HUES6 (cell line): ENCODE measurements at regions not wholly inside any gene's neighbourhood (a gene's known extent, or its start where the extent isn't known, plus 50 kb on each side); places are given as distances from the start of the nearest gene placed in this dataset.
A peak's percentile ranks its signal among the peaks of the same experiment; 100 is the strongest.

Experiments
- H3K27ac ChIP-seq: 2 replicates; pipeline ENCODE4 v1.7.0; 2013; ENCODE audit warnings: low read depth, mild to moderate bottlenecking, low read length, inconsistent platforms
- H3K27me3 ChIP-seq: 2 replicates; pipeline ENCODE4 v1.6.1; 2013; ENCODE audit warnings: low read length; ENCODE audit not compliant: control insufficient read depth, insufficient read depth
- H3K36me3 ChIP-seq: 2 replicates; pipeline ENCODE4 v1.6.1; 2013; ENCODE audit warnings: low read length; ENCODE audit not compliant: control insufficient read depth, insufficient read depth
- H3K4me1 ChIP-seq: 2 replicates; pipeline ENCODE4 v1.6.1; 2013; ENCODE audit warnings: low read length; ENCODE audit not compliant: control insufficient read depth, insufficient read depth
- H3K4me3 ChIP-seq: 2 replicates; pipeline ENCODE4 v1.5.1; 2013; ENCODE audit warnings: low read depth, low read length
- H3K9ac ChIP-seq: one replicate; pipeline ENCODE4 v1.6.1; 2013; ENCODE audit warnings: mild to moderate bottlenecking, low read length
- H3K9me3 ChIP-seq: 2 replicates; pipeline ENCODE4 v1.6.1; 2013; ENCODE audit warnings: low read depth, low read length; ENCODE audit not compliant: control insufficient read depth, insufficient read depth

GRCh38 chr6:133648581-133648980 lies 240.3 kb upstream of the TCF21 start:
- H3K27me3 ChIP-seq: no peaks in the 10 kb centered on the region
- no peak overlapping the region for H3K9ac ChIP-seq
- no peak overlapping the region for H3K4me3 ChIP-seq
- no peaks in the 10 kb centered on the region for H3K36me3 ChIP-seq
- H3K27ac ChIP-seq: no peak overlapping the region
- H3K9me3 ChIP-seq: no peaks in the 10 kb centered on the region
- peaks cover 13% of the 10 kb centered on the region; the same call in 1 of the 2 replicates for H3K4me1 ChIP-seq

DNA sequence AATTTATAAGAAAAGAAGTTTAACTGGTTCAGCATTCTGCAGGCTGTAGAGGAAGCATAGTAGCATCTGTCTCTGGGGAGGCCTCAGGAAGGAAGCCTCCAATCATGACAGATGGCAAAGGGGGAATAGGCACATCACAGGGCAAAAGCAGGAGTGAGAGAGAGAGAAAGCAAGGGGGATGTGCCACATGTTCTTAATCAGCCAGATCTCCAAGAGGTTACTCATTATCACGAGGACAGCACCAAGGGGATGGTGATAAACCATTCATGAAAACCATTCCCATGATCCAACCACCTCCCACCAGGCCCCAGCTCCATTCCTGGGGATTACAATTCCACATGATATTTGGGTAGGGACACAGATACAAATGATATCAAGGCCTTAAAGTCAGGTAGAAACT lies 217.5 kb upstream of the TCF21 start:
- H3K9me3 ChIP-seq: no peaks in the 10 kb centered on the region
- no peaks in the 10 kb centered on the region for H3K36me3 ChIP-seq
- H3K27ac ChIP-seq: no peak overlapping the region
- no peak overlapping the region for H3K9ac ChIP-seq
- no peaks in the 10 kb centered on the region for H3K27me3 ChIP-seq
- H3K4me3 ChIP-seq: no peak overlapping the region
- peaks cover 2% of the 10 kb centered on the region; the same call in 1 of the 2 replicates for H3K4me1 ChIP-seq

DNA sequence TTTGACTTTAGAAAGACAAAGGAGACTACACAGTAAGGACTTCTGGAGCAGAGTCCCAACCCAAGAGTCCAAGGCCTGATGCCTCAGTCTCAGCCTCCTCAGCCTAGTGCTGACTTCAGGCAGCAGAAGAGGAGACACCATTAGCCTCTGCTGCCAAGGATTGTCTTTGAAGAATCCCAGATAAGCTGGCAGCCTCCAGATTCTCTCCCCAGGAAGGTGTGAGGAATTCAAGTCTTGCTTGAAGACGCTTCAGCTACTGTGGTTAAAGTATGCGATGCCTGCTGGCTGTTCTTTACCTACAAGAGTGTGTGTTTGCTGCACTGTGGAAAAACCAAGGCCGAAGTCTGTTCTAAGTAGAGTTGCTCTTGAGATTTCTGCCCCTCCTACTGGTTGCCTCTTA lies 215.9 kb upstream of the TCF21 start:
- Histone ChIP-seq H3K36me3 (no peaks in the 10 kb centered on the region), H3K9me3 (no peaks in the 10 kb centered on the region), H3K4me1 (peaks cover 2% of the 10 kb centered on the region; the same call in 1 of the 2 replicates), H3K4me3 (no peak overlapping the region), H3K27me3 (no peaks in the 10 kb centered on the region), H3K9ac (no peak overlapping the region), H3K27ac (no peak overlapping the region)

DNA sequence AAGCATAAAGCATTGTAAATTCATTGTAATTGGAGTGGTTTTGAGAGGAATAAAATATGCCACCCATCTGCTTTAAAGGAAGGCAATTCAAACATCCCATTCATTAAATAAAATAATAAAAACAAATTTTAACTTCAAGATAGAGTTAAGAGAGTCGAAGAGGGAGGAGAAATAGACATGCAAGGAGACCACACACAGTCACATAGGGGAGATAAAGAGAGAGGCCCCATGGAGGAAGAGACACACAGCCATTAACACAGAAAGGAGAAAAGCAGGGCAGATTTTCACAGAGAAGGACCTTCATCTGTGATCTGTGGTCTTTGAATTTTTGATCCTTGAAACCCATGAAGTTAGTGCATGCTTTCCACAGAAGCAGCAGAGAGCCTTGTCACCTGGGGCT lies 214.3 kb upstream of the TCF21 start:
- peaks cover 2% of the 10 kb centered on the region; the same call in 1 of the 2 replicates for H3K4me1 ChIP-seq
- no peak overlapping the region for H3K4me3 ChIP-seq
- no peaks in the 10 kb centered on the region for H3K36me3 ChIP-seq
- H3K9ac ChIP-seq: no peak overlapping the region
- no peaks in the 10 kb centered on the region for H3K27me3 ChIP-seq
- no peak overlapping the region for H3K27ac ChIP-seq
- no peaks in the 10 kb centered on the region for H3K9me3 ChIP-seq

DNA sequence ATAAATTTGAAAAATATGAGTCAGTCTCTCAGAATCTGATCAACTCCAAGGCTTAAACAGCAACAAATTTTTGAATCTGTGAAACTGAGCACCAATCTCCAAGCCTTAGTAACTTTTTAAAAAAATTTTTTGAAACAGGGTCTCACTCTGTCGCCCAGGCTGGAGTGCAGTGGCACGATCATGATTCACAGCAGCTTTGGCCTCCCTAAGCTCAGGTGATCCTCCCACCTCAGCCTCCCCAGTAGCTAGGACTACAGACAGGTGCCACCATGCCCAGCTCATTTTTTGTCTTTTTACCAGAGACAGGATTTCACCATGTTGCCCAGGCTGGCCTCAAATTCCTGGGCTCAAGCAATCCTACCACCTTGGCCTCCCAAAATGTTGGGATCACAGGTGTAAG lies 207.9 kb upstream of the TCF21 start:
- Histone ChIP-seq H3K36me3 (no peaks in the 10 kb centered on the region), H3K9me3 (no peaks in the 10 kb centered on the region), H3K27ac (peak overlapping the region; percentile 70), H3K4me3 (no peak overlapping the region), H3K4me1 (peaks cover 21% of the 10 kb centered on the region), H3K27me3 (no peaks in the 10 kb centered on the region), H3K9ac (no peak overlapping the region)

DNA sequence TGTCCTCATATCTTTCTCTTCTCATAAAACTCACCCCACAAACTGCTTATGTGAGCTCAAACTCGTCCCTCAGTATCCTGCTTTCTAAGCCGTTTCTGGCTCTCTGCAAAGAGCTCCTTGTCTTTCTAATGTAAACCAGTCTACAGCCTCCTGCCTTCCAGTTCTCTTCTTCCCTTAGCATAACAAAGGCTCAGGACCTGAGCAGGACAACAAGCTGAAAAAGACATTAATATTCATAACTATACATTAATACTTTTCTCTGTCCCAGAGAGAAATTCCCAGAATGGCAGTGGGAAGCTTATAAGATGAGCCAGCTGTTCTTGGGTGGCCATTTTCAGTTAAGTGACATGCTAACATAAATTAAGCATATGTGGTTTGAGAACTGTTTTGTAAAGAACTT lies 207.0 kb upstream of the TCF21 start:
- no peaks in the 10 kb centered on the region for H3K9me3 ChIP-seq
- peak overlapping the region; percentile 18 for H3K9ac ChIP-seq
- no peaks in the 10 kb centered on the region for H3K27me3 ChIP-seq
- H3K4me1 ChIP-seq: peaks cover 21% of the 10 kb centered on the region
- peak overlapping the region; percentile 3; the same call in 1 of the 2 replicates for H3K4me3 ChIP-seq
- no peaks in the 10 kb centered on the region for H3K36me3 ChIP-seq
- peak overlapping the region; percentile 70 for H3K27ac ChIP-seq

DNA sequence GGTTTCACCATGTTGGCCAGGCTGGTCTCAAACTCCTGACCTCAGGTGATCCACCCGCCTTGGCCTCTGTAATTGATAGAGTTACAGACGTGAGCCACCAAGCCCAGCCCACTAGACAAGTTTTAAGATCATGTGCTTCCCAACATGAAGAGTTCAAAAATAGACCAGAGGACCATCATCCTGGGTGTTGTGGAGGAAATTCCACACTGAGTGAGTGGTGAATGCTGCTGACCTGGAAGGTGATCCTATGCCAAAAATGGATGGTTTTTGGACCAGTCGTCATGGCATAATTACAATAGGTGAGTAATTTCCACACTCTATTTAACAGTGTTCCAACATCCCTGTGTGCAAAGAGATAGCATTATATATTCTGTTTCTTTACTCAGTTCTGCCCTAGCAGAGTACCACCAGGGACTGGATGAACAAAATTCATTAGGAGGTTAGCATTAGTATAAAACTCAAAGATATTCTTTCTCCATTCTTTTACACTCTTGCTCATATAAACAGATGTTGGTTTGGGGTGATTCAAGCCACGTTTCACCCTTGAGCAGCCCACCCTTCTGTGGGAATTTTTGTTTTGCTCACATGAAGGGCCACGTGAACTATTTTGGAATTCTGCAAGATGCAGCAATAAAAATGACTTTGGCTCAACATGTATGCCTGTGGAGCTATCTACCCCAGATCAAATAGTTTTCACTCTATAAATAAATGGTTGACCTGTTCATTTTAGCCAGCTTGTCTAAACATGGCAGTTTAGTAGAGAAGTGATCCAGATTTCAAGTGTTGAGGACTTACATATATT lies 206.2 kb upstream of the TCF21 start:
- Histone ChIP-seq H3K27me3 (no peaks in the 10 kb centered on the region), H3K27ac (0 out of 2 replicates have a peak overlapping the region, but pooled peaks have one; percentile 37), H3K9ac (no peak overlapping the region), H3K9me3 (no peaks in the 10 kb centered on the region), H3K4me3 (no peak overlapping the region), H3K4me1 (peaks cover 21% of the 10 kb centered on the region), H3K36me3 (no peaks in the 10 kb centered on the region)

- Histone ChIP-seq H3K27me3 (no peaks in the 10 kb centered on the region), H3K4me3 (no peak overlapping the region), H3K4me1 (peaks cover 21% of the 10 kb centered on the region), H3K9me3 (no peaks in the 10 kb centered on the region), H3K36me3 (no peaks in the 10 kb centered on the region), H3K27ac (no peak overlapping the region), H3K9ac (no peak overlapping the region)
Observed at GRCh38 chr6:133683308-133683580, 205.7 kb upstream of the TCF21 start.

DNA sequence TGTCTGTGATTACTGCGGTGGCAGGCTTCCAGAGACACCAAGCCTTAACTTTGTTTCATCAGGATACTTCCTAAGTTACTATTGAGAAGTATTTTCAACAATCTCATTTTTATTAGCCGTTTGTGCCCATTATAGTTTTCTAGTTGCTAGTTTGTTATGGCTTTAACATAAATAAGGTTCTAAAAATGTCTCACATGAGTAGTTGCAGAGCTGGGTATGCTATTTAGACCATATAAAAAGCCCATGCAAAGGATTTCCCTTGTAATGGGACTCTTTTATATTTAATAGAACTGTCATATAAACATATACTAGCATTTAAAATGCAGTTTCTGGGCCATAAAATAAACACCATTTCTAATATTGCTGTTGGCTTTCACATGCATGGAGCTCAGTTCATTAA lies 205.3 kb upstream of the TCF21 start:
- Histone ChIP-seq H3K9me3 (no peaks in the 10 kb centered on the region), H3K27ac (no peak overlapping the region), H3K4me1 (peaks cover 21% of the 10 kb centered on the region), H3K9ac (no peak overlapping the region), H3K36me3 (no peaks in the 10 kb centered on the region), H3K27me3 (no peaks in the 10 kb centered on the region), H3K4me3 (no peak overlapping the region)

GRCh38 chr6:133688705-133689492 lies 200.0 kb upstream of the TCF21 start:
- Histone ChIP-seq H3K27me3 (no peaks in the 10 kb centered on the region), H3K4me1 (no peaks in the 10 kb centered on the region), H3K36me3 (no peaks in the 10 kb centered on the region), H3K9me3 (peaks cover 10% of the 10 kb centered on the region), H3K4me3 (no peak overlapping the region), H3K9ac (no peak overlapping the region), H3K27ac (no peak overlapping the region)

GRCh38 chr6:133689863-133690262 lies 199.1 kb upstream of the TCF21 start:
- Histone ChIP-seq H3K36me3 (no peaks in the 10 kb centered on the region), H3K27me3 (no peaks in the 10 kb centered on the region), H3K4me3 (no peak overlapping the region), H3K9me3 (peaks cover 10% of the 10 kb centered on the region), H3K4me1 (no peaks in the 10 kb centered on the region), H3K9ac (no peak overlapping the region), H3K27ac (no peak overlapping the region)
